OCI-LY7 (cell line): ENCODE measurements at regions not wholly inside any gene's neighbourhood (a gene's known extent, or its start where the extent isn't known, plus 50 kb on each side); places are given as distances from the start of the nearest gene placed in this dataset. TPM values are rescaled to one million over a fixed set of nuclear protein-coding genes. Genes with fewer than 3 reads are reported as not detected.

Experiments
- BruUV-seq: library from RNA; stranded (reverse); fragments of 400-500 nt; replicated peaks from 2 replicates; lab custom pipeline; 2021; lab: Mats Ljungman, UMichigan
- CTCF ChIA-PET: fragments of 300-600 bp; sonication (Branson Sonifier 250); formaldehyde crosslinking; loops from one replicate; lab custom pipeline; 2022; ENCODE audit warnings: antibody characterized with exemption; ENCODE audit not compliant: unreplicated experiment; lab: Charles Lee
- POLR2A ChIA-PET: fragments of 300-600 bp; sonication (Branson Sonifier 250); formaldehyde crosslinking; loops from one replicate; lab custom pipeline; 2022; ENCODE audit warnings: antibody characterized with exemption; lab: Charles Lee
- DNase-seq: peaks from one replicate; pipeline ENCODE4 v3.0.0-alpha.2; 2015; ENCODE audit warnings: low spot score
- H2AFZ ChIP-seq: fragments of 200-600 bp; sonication (generic), shearing (Covaris generic); 2 replicates; pipeline ENCODE4 v1.6.1; 2014; ENCODE audit warnings: mild to moderate bottlenecking, antibody characterized with exemption, low read length, moderate library complexity
- H3K27ac ChIP-seq: fragments of 200-600 bp; sonication (generic); 2 replicates; pipeline ENCODE4 v1.5.1; 2014; ENCODE audit warnings: mixed run types, low read depth, mild to moderate bottlenecking, moderate library complexity, low read length, inconsistent platforms; ENCODE audit not compliant: poor library complexity, severe bottlenecking
- H3K36me3 ChIP-seq: fragments of 200-600 bp; sonication (generic); 2 replicates; pipeline ENCODE4 v1.6.1; 2014; ENCODE audit warnings: mild to moderate bottlenecking, antibody characterized with exemption, low read length, moderate library complexity, mixed read lengths; ENCODE audit not compliant: insufficient read depth
- H3K4me1 ChIP-seq: fragments of 200-600 bp; sonication (generic); 2 replicates; pipeline ENCODE4 v1.5.1; 2014; ENCODE audit warnings: mild to moderate bottlenecking, low read length; ENCODE audit not compliant: insufficient read depth, poor library complexity, severe bottlenecking
- H3K4me2 ChIP-seq: fragments of 200-600 bp; sonication (generic); 2 replicates; pipeline ENCODE4 v1.6.1; 2014; ENCODE audit warnings: mild to moderate bottlenecking, low read length
- H3K4me3 ChIP-seq: fragments of 200-600 bp; sonication (generic); 2 replicates; pipeline ENCODE4 v1.5.1; 2014; ENCODE audit warnings: mild to moderate bottlenecking, low read depth, low read length; ENCODE audit not compliant: poor library complexity, severe bottlenecking
- H3K79me2 ChIP-seq: fragments of 200-600 bp; sonication (generic); 2 replicates; pipeline ENCODE4 v1.6.1; 2016; ENCODE audit warnings: low read depth, mild to moderate bottlenecking, low read length, moderate library complexity, mixed read lengths; ENCODE audit not compliant: insufficient read depth
- H3K9me2 ChIP-seq: fragments of 200-600 bp; sonication (generic); 2 replicates; pipeline ENCODE4 v1.6.1; 2016; ENCODE audit warnings: mild to moderate bottlenecking, low read length, mixed read lengths; ENCODE audit not compliant: insufficient read depth
- H3K9me3 ChIP-seq: fragments of 200-600 bp; sonication (generic); 2 replicates; pipeline ENCODE4 v1.6.1; 2014; ENCODE audit warnings: mild to moderate bottlenecking, mixed run types, low read length, mixed read lengths
- H4K20me1 ChIP-seq: fragments of 200-600 bp; sonication (generic); 2 replicates; pipeline ENCODE4 v1.6.1; 2014; ENCODE audit warnings: mild to moderate bottlenecking, antibody characterized with exemption, low read length, moderate library complexity, mixed read lengths; ENCODE audit not compliant: insufficient read depth
- EZH2phosphoT487 ChIP-seq: fragments of 200-600 bp; sonication (generic); IDR thresholded peaks from 2 replicates; pipeline ENCODE4 v1.6.1; 2018; ENCODE audit warnings: low read depth, borderline replicate concordance, mild to moderate bottlenecking, mixed run types, antibody characterized with exemption, low read length, moderate library complexity, mixed read lengths
- intact Hi-C: fragments of 100-400 bp; cut with micrococcal nuclease; formaldehyde crosslinking; loops from one replicate; pipeline ENCODE4 v1.10.0; 2022; ENCODE audit not compliant: unreplicated experiment
- small RNA-seq: library from RNA; depleted of rRNA; stranded (forward); fragments of <200 nt; gene quantifications from one replicate; pipeline ENCODE3, GENCODE V24; 2014
- TF ChIP-seq, protein P1 (sequence below): fragments of 200-600 bp; sonication (generic); conservative IDR thresholded peaks from 2 replicates; pipeline ENCODE4 v1.5.1; 2014; ENCODE audit warnings: mild to moderate bottlenecking, antibody characterized with exemption, low read length, moderate library complexity, mixed read lengths

- ChIA-PET CTCF (no interaction called here), POLR2A (no interaction called here)
- intact Hi-C loops = no loop called here
These were observed 1470.6 kb upstream of the PABPC4L start for GRCh38 chr4:135672202-135672601.

DNA sequence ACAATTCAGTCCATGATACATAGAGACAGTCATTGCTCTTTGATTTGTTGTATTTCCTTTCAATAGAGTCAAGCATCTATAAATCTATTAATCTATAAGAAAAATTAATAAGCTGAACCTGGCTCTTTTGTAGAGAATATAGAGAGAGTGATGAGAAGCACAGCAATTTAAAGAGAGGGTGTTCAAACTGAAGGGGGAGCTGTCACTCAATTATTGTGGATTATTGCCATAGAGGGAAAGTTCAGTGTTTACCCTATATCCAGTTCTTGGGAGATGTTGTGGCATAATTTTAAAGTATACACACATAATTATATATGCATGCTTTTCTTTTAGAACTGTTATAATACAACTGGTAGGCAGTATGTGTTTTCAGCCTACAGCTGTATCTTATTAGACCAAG is 1469.0 kb upstream of the PABPC4L start:
- Histone ChIP-seq H4K20me1 (no peaks in the 10 kb centered on the region), H3K27ac (no peak overlapping the region), H3K9me2 (no peaks in the 10 kb centered on the region), H2AFZ (no peak overlapping the region), H3K36me3 (no peaks in the 10 kb centered on the region), H3K4me1 (no peaks in the 10 kb centered on the region), H3K4me3 (no peak overlapping the region), H3K79me2 (no peaks in the 10 kb centered on the region), H3K4me2 (no peak overlapping the region), H3K9me3 (no peaks in the 10 kb centered on the region; the same call in 1 of the 2 replicates)
- no TSS peak for BruUV-seq
- intact Hi-C loops = no loop called here
- POLR2A ChIA-PET = no interaction called here
- TF ChIP-seq, protein P1, sequence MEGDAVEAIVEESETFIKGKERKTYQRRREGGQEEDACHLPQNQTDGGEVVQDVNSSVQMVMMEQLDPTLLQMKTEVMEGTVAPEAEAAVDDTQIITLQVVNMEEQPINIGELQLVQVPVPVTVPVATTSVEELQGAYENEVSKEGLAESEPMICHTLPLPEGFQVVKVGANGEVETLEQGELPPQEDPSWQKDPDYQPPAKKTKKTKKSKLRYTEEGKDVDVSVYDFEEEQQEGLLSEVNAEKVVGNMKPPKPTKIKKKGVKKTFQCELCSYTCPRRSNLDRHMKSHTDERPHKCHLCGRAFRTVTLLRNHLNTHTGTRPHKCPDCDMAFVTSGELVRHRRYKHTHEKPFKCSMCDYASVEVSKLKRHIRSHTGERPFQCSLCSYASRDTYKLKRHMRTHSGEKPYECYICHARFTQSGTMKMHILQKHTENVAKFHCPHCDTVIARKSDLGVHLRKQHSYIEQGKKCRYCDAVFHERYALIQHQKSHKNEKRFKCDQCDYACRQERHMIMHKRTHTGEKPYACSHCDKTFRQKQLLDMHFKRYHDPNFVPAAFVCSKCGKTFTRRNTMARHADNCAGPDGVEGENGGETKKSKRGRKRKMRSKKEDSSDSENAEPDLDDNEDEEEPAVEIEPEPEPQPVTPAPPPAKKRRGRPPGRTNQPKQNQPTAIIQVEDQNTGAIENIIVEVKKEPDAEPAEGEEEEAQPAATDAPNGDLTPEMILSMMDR = no peak
- no peak for TF ChIP-seq EZH2phosphoT487
- CTCF ChIA-PET = no interaction called here
- DNase-seq = no peak

More at GRCh38 chr4:135672202-135672601, 1470.6 kb upstream of the PABPC4L start:
- Histone ChIP-seq H2AFZ (no peak overlapping the region), H3K4me2 (no peak overlapping the region), H3K79me2 (no peaks in the 10 kb centered on the region), H3K9me3 (no peaks in the 10 kb centered on the region; the same call in 1 of the 2 replicates), H3K36me3 (no peaks in the 10 kb centered on the region), H3K27ac (no peak overlapping the region), H3K4me3 (no peak overlapping the region), H3K9me2 (no peaks in the 10 kb centered on the region), H3K4me1 (no peaks in the 10 kb centered on the region), H4K20me1 (no peaks in the 10 kb centered on the region)
- DNase-seq = no peak
- no TSS peak for BruUV-seq
- TF ChIP-seq EZH2phosphoT487 = no peak

Small RNAs in the stretch of these regions (small RNA-seq; reads per million reads assigned to genes)
- gene RNU1-89P (2.3 reads per million, percentile 81 among the genes with 10 or more reads in this experiment), gene SERF1AP1 (not detected)
